HEK293T (cell line): ENCODE measurements at regions not wholly inside any gene's neighbourhood (a gene's known extent, or its start where the extent isn't known, plus 50 kb on each side); places are given as distances from the start of the nearest gene placed in this dataset.

Experiments used
- ARNT ChIP-seq: fragments of 450-650 bp; IDR thresholded peaks from 2 replicates; pipeline ENCODE4 v1.6.1; 2017; ENCODE audit warnings: mild to moderate bottlenecking
- BHLHE40 ChIP-seq: fragments of 450-650 bp; IDR thresholded peaks from 2 replicates; pipeline ENCODE4 v1.6.1; 2016; ENCODE audit warnings: mild to moderate bottlenecking, moderate library complexity, borderline replicate concordance
- ELF4 ChIP-seq: fragments of 450-650 bp; IDR thresholded peaks from 2 replicates; pipeline ENCODE4 v1.6.1; 2017; ENCODE audit warnings: antibody characterized with exemption
- FOXA1 ChIP-seq: fragments of 450-650 bp; IDR thresholded peaks from 2 replicates; pipeline ENCODE4 v1.6.1; 2016; ENCODE audit warnings: mild to moderate bottlenecking
- FOXK2 ChIP-seq: fragments of 450-650 bp; IDR thresholded peaks from 2 replicates; pipeline ENCODE4 v1.6.1; 2016; ENCODE audit warnings: mild to moderate bottlenecking
- FOXM1 ChIP-seq: fragments of 450-650 bp; IDR thresholded peaks from 2 replicates; pipeline ENCODE4 v1.6.1; 2017; ENCODE audit warnings: mild to moderate bottlenecking, borderline replicate concordance
- HDGF ChIP-seq: fragments of 450-650 bp; IDR thresholded peaks from 2 replicates; pipeline ENCODE4 v1.6.1; 2017; ENCODE audit warnings: antibody characterized with exemption, borderline replicate concordance
- LEF1 ChIP-seq: fragments of 450-650 bp; IDR thresholded peaks from 2 replicates; pipeline ENCODE4 v1.6.1; 2017; ENCODE audit warnings: mild to moderate bottlenecking, borderline replicate concordance
- NFRKB ChIP-seq: fragments of 450-650 bp; IDR thresholded peaks from 2 replicates; pipeline ENCODE4 v1.6.1; 2016; ENCODE audit warnings: mild to moderate bottlenecking, moderate library complexity
- PKNOX1 ChIP-seq: fragments of 450-650 bp; IDR thresholded peaks from 2 replicates; pipeline ENCODE4 v1.6.1; 2016
- SP1 ChIP-seq: fragments of 450-650 bp; IDR thresholded peaks from 2 replicates; pipeline ENCODE4 v1.6.1; 2017
- SUZ12 ChIP-seq: fragments of 450-650 bp; IDR thresholded peaks from 2 replicates; pipeline ENCODE4 v1.6.1; 2016; ENCODE audit warnings: mild to moderate bottlenecking
- TARDBP ChIP-seq: fragments of 450-650 bp; IDR thresholded peaks from 2 replicates; pipeline ENCODE4 v1.6.1; 2016

GRCh38 chr1:63129855-63130254 lies 192.5 kb upstream of the FOXD3 start:
- no peak for TF ChIP-seq ARNT
- TF ChIP-seq FOXM1: no peak
- TF ChIP-seq TARDBP: no peak
- no peak for TF ChIP-seq BHLHE40
- no peak for TF ChIP-seq NFRKB
- TF ChIP-seq FOXK2: no peak
- TF ChIP-seq SP1: no peak
- no peak for TF ChIP-seq FOXA1
- no peak for TF ChIP-seq LEF1
- TF ChIP-seq ELF4: no peak
- TF ChIP-seq PKNOX1: no peak
- no peak for TF ChIP-seq SUZ12
- no peak for TF ChIP-seq HDGF
